Body of pancreas (tissue), 4 donors: ENCODE measurements at regions not wholly inside any gene's neighbourhood (a gene's known extent, or its start where the extent isn't known, plus 50 kb on each side); places are given as distances from the start of the nearest gene placed in this dataset.

Experiments used
- POLR2A ChIP-seq, 3 donors: fragments of 450-650 bp; IDR thresholded peaks; one replicate each; pipeline ENCODE4 v1.6.1; 2016; ENCODE audit warnings: antibody characterized with exemption in 3 of 3, mild to moderate bottlenecking in 2 of 3
- TF ChIP-seq, protein P1 (sequence below), 7 experiments: fragments of 450-650 bp in 4 of 7; fragments of 200-600 bp in 3 of 7; sonication (generic) in 3 of 7; IDR thresholded peaks; one replicate each; pipeline ENCODE4 v1.5.1; 2016 to 2019; ENCODE audit warnings: antibody characterized with exemption in 7 of 7

GRCh38 chr3:194817592-194817930, 131.9 kb downstream of the FAM43A start:
- TF ChIP-seq, protein P1, sequence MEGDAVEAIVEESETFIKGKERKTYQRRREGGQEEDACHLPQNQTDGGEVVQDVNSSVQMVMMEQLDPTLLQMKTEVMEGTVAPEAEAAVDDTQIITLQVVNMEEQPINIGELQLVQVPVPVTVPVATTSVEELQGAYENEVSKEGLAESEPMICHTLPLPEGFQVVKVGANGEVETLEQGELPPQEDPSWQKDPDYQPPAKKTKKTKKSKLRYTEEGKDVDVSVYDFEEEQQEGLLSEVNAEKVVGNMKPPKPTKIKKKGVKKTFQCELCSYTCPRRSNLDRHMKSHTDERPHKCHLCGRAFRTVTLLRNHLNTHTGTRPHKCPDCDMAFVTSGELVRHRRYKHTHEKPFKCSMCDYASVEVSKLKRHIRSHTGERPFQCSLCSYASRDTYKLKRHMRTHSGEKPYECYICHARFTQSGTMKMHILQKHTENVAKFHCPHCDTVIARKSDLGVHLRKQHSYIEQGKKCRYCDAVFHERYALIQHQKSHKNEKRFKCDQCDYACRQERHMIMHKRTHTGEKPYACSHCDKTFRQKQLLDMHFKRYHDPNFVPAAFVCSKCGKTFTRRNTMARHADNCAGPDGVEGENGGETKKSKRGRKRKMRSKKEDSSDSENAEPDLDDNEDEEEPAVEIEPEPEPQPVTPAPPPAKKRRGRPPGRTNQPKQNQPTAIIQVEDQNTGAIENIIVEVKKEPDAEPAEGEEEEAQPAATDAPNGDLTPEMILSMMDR (IDR thresholded peaks at IDR 0.05), result no peak
- TF ChIP-seq POLR2A (IDR thresholded peaks at IDR 0.05), result no peak
